RWPE1 (cell line): ENCODE measurements at regions not wholly inside any gene's neighbourhood (a gene's known extent, or its start where the extent isn't known, plus 50 kb on each side); places are given as distances from the start of the nearest gene placed in this dataset.

ENCODE experiments used
- CTCF ChIA-PET: fragments of 350-600 bp; sonication (Branson Sonifier 250); formaldehyde crosslinking; extraction: SDS; loops from one replicate; lab custom pipeline; 2021; lab: Yijun Ruan, JAX
- POLR2A ChIA-PET: fragments of 400-600 bp; formaldehyde crosslinking; extraction: SDS; loops from one replicate; lab custom pipeline; 2020; ENCODE audit warnings: antibody characterized with exemption; ENCODE audit not compliant: low non-redundant PET; lab: Yijun Ruan, JAX
- DNase-seq: peaks from one replicate; pipeline ENCODE4 v3.0.0; 2012; ENCODE audit warnings: low spot score
- H3K27ac ChIP-seq: fragments of 450-650 bp; 2 replicates; pipeline ENCODE4 v1.5.1; 2017
- TF ChIP-seq, protein P1 (sequence below): fragments of 450-650 bp; conservative IDR thresholded peaks from 2 replicates; pipeline ENCODE4 v1.5.1; 2017; ENCODE audit warnings: low read depth, mild to moderate bottlenecking

- DNase-seq: no peak
- ChIA-PET CTCF (no interaction called here), POLR2A (no interaction called here)
These were observed 175.3 kb upstream of the LRP1B start for GRCh38 chr2:142306131-142306530.

DNA sequence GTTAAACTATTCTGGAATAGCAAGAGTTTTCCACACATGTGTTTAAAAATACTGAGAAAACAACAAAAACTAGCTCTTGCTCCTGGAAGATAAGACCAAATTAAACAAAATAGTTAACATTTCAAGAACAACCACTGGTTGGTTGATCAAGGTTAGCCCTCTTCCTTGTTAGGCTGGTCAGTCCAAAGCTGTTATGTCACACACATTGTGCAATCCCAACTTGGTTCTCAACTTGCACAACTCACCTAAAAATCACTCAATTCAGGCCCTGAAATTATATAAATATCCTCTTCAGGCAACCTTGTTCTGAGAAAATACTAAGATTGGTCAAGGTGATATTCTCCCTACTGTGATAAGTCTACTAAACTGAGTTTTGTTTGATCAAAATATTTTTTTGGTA, 169.7 kb upstream of the LRP1B start:
- DNase-seq: no peak
- CTCF ChIA-PET: no interaction called here
- POLR2A ChIA-PET: no interaction called here
- H3K27ac ChIP-seq: no peak overlapping the region
- TF ChIP-seq, protein P1, sequence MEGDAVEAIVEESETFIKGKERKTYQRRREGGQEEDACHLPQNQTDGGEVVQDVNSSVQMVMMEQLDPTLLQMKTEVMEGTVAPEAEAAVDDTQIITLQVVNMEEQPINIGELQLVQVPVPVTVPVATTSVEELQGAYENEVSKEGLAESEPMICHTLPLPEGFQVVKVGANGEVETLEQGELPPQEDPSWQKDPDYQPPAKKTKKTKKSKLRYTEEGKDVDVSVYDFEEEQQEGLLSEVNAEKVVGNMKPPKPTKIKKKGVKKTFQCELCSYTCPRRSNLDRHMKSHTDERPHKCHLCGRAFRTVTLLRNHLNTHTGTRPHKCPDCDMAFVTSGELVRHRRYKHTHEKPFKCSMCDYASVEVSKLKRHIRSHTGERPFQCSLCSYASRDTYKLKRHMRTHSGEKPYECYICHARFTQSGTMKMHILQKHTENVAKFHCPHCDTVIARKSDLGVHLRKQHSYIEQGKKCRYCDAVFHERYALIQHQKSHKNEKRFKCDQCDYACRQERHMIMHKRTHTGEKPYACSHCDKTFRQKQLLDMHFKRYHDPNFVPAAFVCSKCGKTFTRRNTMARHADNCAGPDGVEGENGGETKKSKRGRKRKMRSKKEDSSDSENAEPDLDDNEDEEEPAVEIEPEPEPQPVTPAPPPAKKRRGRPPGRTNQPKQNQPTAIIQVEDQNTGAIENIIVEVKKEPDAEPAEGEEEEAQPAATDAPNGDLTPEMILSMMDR: no peak

More at GRCh38 chr2:142306131-142306530, 175.3 kb upstream of the LRP1B start:
- TF ChIP-seq, protein P1: no peak
- no peak overlapping the region for H3K27ac ChIP-seq

DNA sequence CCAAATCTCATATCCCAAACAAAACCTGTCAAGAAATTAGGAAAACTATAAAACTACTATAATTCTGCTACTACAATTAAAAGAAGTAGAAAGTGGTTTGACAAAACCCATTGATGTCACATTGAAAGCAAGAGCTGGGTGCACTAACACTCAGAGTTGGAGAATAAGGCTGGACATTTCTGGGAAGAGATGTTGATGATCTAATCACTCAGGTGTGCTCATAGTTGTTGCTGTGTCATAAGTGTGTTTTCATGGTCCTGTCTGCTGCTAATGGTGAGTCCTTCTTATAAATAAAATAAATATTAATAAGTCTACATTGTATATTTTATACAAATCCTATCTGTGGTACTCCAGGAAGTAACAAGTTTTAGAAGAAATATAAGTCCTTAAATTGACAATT, 168.2 kb upstream of the LRP1B start:
- ChIA-PET POLR2A (no interaction called here), CTCF (no interaction called here)
- TF ChIP-seq, protein P1: no peak
- no peak overlapping the region for H3K27ac ChIP-seq
- no peak for DNase-seq

DNA sequence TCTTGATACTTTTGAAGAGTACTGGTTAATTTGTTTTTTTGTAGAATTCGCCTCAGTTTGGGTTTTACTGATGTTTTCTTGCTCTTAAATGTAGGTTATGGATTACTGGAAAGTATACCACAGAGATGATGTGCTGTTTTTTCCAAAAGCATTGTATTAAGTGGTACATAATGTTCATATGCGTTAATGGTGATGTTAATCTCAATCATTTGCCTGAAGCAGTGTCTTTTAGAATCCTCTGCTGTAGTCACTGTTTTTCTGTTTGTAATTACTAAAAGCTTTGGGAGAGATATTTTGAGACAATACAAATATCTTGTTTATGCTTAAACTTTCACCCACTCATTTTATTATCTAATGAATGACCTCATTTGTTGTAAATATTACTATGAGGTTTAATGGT, 163.4 kb upstream of the LRP1B start:
- H3K27ac ChIP-seq: no peak overlapping the region

DNA sequence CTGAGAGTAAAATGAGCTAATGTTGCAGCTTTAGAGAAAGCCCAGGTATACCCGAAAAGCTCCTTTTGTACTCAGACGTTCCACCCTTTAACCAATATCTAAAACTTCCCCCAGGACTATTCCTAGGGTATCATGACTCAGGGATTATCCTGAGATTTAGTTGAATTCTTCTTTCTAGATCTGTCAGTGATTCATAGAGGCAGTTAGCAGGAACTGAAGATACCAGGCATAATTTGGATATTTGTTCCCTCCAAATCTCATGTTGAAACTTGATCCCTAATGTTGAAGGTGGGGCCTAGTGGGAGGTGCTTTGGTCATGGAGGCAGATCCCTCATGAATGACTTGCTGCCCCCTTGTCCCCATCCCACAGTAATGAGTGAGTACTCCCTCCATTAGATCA, 161.2 kb upstream of the LRP1B start:
- CTCF ChIA-PET: interaction anchor here (0.6 kb wide), 1 partner anchor 114 kb away, joined by 3 read pairs; no protein-coding TSS in a partner anchor
- peak; percentile 45 for DNase-seq
- TF ChIP-seq, protein P1: no peak
- POLR2A ChIA-PET: no interaction called here
- no peak overlapping the region for H3K27ac ChIP-seq

More for the DNA sequence above, 163.4 kb upstream of the LRP1B start:
- ChIA-PET CTCF (no interaction called here), POLR2A (no interaction called here)
- TF ChIP-seq, protein P1: no peak
- no peak for DNase-seq

- TF ChIP-seq, protein P1: no peak
- no peak overlapping the region for H3K27ac ChIP-seq
- no peak for DNase-seq
- POLR2A ChIA-PET: no interaction called here
- CTCF ChIA-PET: no interaction called here
These were observed 160.1 kb upstream of the LRP1B start for GRCh38 chr2:142290931-142291330.
